ENCODE measurements at regions not wholly inside any gene's neighbourhood (a gene's known extent, or its start where the extent isn't known, plus 50 kb on each side); places are given as distances from the start of the nearest gene placed in this dataset.

- no peak for TF ChIP-seq EP300 (IDR thresholded peaks at IDR 0.05; ENCODE audit: low read depth)
- no peak for TF ChIP-seq CTCF (IDR thresholded peaks at IDR 0.05)
These were observed 360.9 kb downstream of the ARL6IP6 start for GRCh38 chr2:153079315-153079714.
